Spleen (tissue), 11 donors: ENCODE measurements at regions not wholly inside any gene's neighbourhood (a gene's known extent, or its start where the extent isn't known, plus 50 kb on each side); places are given as distances from the start of the nearest gene placed in this dataset.

Experiments used
- DNase-seq: peaks from one replicate; pipeline ENCODE4 v3.0.0-alpha.2; 2020
- H3K27ac ChIP-seq, 8 donors: fragments of 200-600 bp; sonication (generic) in 7 of 8; 1 replicate in 4 of 8; 2 replicates in 4 of 8; pipeline versions ENCODE4 v1.5.0 to v1.8.0; 2016 to 2021; ENCODE audit warnings: inconsistent platforms in 4 of 8, mild to moderate bottlenecking in 4 of 8, moderate library complexity in 1 of 8
- H3K27me3 ChIP-seq, 7 donors: fragments of 200-600 bp; sonication (generic) in 6 of 7; replicated peaks in 1 of 7; 1 replicate in 4 of 7; 2 replicates in 3 of 7; pipeline versions ENCODE4 v1.5.0 to v1.8.0; 2016 to 2021; ENCODE audit warnings: inconsistent platforms in 3 of 7, mild to moderate bottlenecking in 1 of 7
- H3K36me3 ChIP-seq, 6 donors: fragments of 200-600 bp; sonication (generic) in 5 of 6; 1 replicate in 4 of 6; 2 replicates in 2 of 6; pipeline versions ENCODE4 v1.5.0 to v1.8.0; 2016 to 2021; ENCODE audit warnings: inconsistent platforms in 2 of 6
- H3K4me1 ChIP-seq, 6 donors: fragments of 200-600 bp; sonication (generic) in 5 of 6; 1 replicate in 3 of 6; 2 replicates in 3 of 6; pipeline versions ENCODE4 v1.5.0 to v1.8.0; 2016 to 2021; ENCODE audit warnings: inconsistent platforms in 3 of 6
- H3K4me3 ChIP-seq, 8 donors: fragments of 200-600 bp; sonication (generic) in 7 of 8; 1 replicate in 4 of 8; 2 replicates in 4 of 8; pipeline versions ENCODE4 v1.5.0 to v1.8.0; 2016 to 2021; ENCODE audit warnings: inconsistent platforms in 4 of 8, mild to moderate bottlenecking in 4 of 8, moderate library complexity in 2 of 8
- H3K9me3 ChIP-seq, 8 donors: fragments of 200-600 bp; sonication (generic) in 7 of 8; 1 replicate in 4 of 8; 2 replicates in 4 of 8; pipeline versions ENCODE4 v1.5.0 to v1.8.0; 2016 to 2021; ENCODE audit warnings: inconsistent platforms in 4 of 8
- POLR2A ChIP-seq, 3 donors: fragments of 450-650 bp; IDR thresholded peaks; one replicate each; pipeline ENCODE4 v1.5.1; 2017; ENCODE audit warnings: antibody characterized with exemption in 3 of 3, mild to moderate bottlenecking in 1 of 3
- POLR2AphosphoS5 ChIP-seq, 3 donors: sonication (generic); formaldehyde crosslinking; IDR thresholded peaks; one replicate each; pipeline ENCODE4 v1.5.1; 2017; ENCODE audit warnings: antibody characterized with exemption in 3 of 3
- WGBS, 5 donors: extraction: QIAGEN DNeasy Blood & Tissue Kit in 3 of 5; methylation state at CpG; one replicate each; pipeline versions ENCODE4 v1.1.5 to v1.1.7; 2013 to 2018; 5-methylcytosine and 5-hydroxymethylcytosine counted together
- intact Hi-C: fragments of 100-400 bp; cut with DNase I; formaldehyde crosslinking; loops from one replicate; pipeline ENCODE4 v1.15.0; 2023; ENCODE audit warnings: low total_unique reads
- TF ChIP-seq, protein P1 (sequence below), 11 experiments: fragments of 200-600 bp in 7 of 11; fragments of 450-650 bp in 4 of 11; sonication (generic) in 4 of 11; IDR thresholded peaks in 8 of 11; conservative IDR thresholded peaks in 3 of 11; 1 replicate in 7 of 11; 2 replicates in 4 of 11; pipeline versions ENCODE4 v1.4.0 to v1.8.0; 2016 to 2021; ENCODE audit warnings: antibody characterized with exemption in 11 of 11, inconsistent platforms in 4 of 11, mild to moderate bottlenecking in 1 of 11
- donor health status: healthy with polysubstance abuse.
- donor health status: DM: no; HTN: no; CAD: no; lungs with moderate emphysema.
- donor health status: DM: no; HTN: no; CAD: no.
- donor health status: Bipolar disorder and iron deficiency.
- donor health status: healthy.
- donor health status: DM: no; HTN: no; CAD: no.
- donor health status: DM: yes; HTN: yes; CAD: no.

- WGBS, 5 donors, result 73 to 85% (median 83%) methylated on average over 2 of the region's 2 CpGs
- Histone ChIP-seq H3K27me3 (no peaks in the 10 kb centered on the region), H3K9me3 (no peaks in the 10 kb centered on the region), H3K4me1 (no peaks in the 10 kb centered on the region), H3K36me3 (no peaks in the 10 kb centered on the region), H3K4me3 (no peak overlapping the region), H3K27ac (no peak overlapping the region)
- intact Hi-C loops, result no loop called here
- DNase-seq, result no peak
- TF ChIP-seq, protein P1, sequence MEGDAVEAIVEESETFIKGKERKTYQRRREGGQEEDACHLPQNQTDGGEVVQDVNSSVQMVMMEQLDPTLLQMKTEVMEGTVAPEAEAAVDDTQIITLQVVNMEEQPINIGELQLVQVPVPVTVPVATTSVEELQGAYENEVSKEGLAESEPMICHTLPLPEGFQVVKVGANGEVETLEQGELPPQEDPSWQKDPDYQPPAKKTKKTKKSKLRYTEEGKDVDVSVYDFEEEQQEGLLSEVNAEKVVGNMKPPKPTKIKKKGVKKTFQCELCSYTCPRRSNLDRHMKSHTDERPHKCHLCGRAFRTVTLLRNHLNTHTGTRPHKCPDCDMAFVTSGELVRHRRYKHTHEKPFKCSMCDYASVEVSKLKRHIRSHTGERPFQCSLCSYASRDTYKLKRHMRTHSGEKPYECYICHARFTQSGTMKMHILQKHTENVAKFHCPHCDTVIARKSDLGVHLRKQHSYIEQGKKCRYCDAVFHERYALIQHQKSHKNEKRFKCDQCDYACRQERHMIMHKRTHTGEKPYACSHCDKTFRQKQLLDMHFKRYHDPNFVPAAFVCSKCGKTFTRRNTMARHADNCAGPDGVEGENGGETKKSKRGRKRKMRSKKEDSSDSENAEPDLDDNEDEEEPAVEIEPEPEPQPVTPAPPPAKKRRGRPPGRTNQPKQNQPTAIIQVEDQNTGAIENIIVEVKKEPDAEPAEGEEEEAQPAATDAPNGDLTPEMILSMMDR (IDR thresholded peaks at IDR 0.05 in 8 of 11, conservative IDR thresholded peaks at IDR 0.05 in 3 of 11), result no peak
- TF ChIP-seq POLR2A (IDR thresholded peaks at IDR 0.05) (no peak), POLR2AphosphoS5 (IDR thresholded peaks at IDR 0.05) (no peak)
Measured at GRCh38 chr2:188050726-188051125, 240.9 kb upstream of the GULP1 start.

DNA sequence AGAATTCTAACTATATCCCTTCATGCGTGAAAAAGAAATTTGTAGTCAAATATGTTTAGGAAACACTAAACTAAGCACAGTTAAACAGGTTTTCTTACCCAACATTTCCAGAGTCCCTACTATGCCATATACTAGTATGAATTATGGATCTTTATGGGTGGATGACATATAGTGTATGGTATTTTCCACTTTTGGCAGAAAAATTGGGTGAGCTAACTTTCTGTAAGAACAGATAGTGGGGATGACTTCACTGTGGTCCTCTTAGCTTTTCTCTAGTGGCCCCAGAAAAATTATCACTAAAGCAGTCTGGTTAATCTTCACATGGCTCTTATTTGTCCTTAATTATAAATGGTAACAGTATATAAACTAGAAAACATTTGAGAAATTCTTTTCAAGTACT, 240.0 kb upstream of the GULP1 start:
- Histone ChIP-seq H3K36me3 (no peaks in the 10 kb centered on the region), H3K4me3 (no peak overlapping the region), H3K4me1 (no peaks in the 10 kb centered on the region), H3K9me3 (no peaks in the 10 kb centered on the region), H3K27me3 (no peaks in the 10 kb centered on the region), H3K27ac (no peak overlapping the region)
- no peak for DNase-seq
- no peak for TF ChIP-seq POLR2AphosphoS5 (IDR thresholded peaks at IDR 0.05)
- TF ChIP-seq, protein P1 (IDR thresholded peaks at IDR 0.05 in 8 of 11, conservative IDR thresholded peaks at IDR 0.05 in 3 of 11), result no peak
- no peak for TF ChIP-seq POLR2A (IDR thresholded peaks at IDR 0.05)
- 93 to 98% (median 96%) methylated on average over 1 of the region's 1 CpG for WGBS, 5 donors
- intact Hi-C loops, result no loop called here

GRCh38 chr2:188065386-188065785, 226.3 kb upstream of the GULP1 start:
- 82 to 90% (median 85%) methylated on average over 6 of the region's 6 CpGs for WGBS, 5 donors
- Histone ChIP-seq H3K27ac (no peak overlapping the region), H3K27me3 (no peaks in the 10 kb centered on the region), H3K9me3 (peaks cover 0 to 8% (median 0%) of the 10 kb centered on the region in 8 donors), H3K4me1 (no peaks in the 10 kb centered on the region), H3K4me3 (no peak overlapping the region), H3K36me3 (no peaks in the 10 kb centered on the region)
- intact Hi-C loops, result no loop called here
- no peak for TF ChIP-seq POLR2AphosphoS5 (IDR thresholded peaks at IDR 0.05)
- TF ChIP-seq POLR2A (IDR thresholded peaks at IDR 0.05), result no peak
- TF ChIP-seq, protein P1 (IDR thresholded peaks at IDR 0.05 in 8 of 11, conservative IDR thresholded peaks at IDR 0.05 in 3 of 11), result no peak
- DNase-seq, result no peak

DNA sequence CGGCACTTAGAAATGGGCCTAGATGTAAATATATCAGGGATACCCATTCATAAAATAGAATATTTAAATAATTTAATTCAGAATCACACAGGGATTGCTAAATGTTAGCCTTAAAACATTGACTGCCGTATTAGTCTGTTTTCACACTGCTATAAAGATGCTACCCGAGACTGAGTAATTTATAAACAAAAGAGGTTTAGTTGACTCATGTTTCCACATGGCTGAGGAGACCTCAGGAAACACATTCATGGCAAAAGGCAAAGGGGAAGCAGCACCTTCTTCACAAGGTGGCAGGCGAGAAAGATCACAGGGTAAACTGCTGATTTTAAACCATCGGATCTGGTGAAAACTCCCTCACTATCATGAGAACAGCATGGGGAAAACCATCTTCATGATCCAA, 223.6 kb upstream of the GULP1 start:
- no peak overlapping the region for H3K27ac ChIP-seq
- no peaks in the 10 kb centered on the region for H3K27me3 ChIP-seq
- H3K36me3 ChIP-seq, result no peaks in the 10 kb centered on the region
- H3K4me3 ChIP-seq, result no peak overlapping the region
- no peaks in the 10 kb centered on the region for H3K4me1 ChIP-seq
- DNase-seq, result no peak
- 51 to 71% (median 60%) methylated on average over 5 of the region's 5 CpGs for WGBS, 5 donors
- TF ChIP-seq, protein P1 (IDR thresholded peaks at IDR 0.05 in 8 of 11, conservative IDR thresholded peaks at IDR 0.05 in 3 of 11), result no peak
- TF ChIP-seq POLR2AphosphoS5 (IDR thresholded peaks at IDR 0.05) (no peak), POLR2A (IDR thresholded peaks at IDR 0.05) (no peak)
- H3K9me3 ChIP-seq, result peaks cover 0 to 23% (median 5%) of the 10 kb centered on the region in 8 donors
- intact Hi-C loops, result no loop called here
